ENCODE measurements at regions not wholly inside any gene's neighbourhood (a gene's known extent, or its start where the extent isn't known, plus 50 kb on each side); places are given as distances from the start of the nearest gene placed in this dataset.
"Not testable (repeated sequence)": the region's sequence is repeated elsewhere in the genome, so short reads cannot be mapped to it uniquely, and the experiment has no call there.

DNA sequence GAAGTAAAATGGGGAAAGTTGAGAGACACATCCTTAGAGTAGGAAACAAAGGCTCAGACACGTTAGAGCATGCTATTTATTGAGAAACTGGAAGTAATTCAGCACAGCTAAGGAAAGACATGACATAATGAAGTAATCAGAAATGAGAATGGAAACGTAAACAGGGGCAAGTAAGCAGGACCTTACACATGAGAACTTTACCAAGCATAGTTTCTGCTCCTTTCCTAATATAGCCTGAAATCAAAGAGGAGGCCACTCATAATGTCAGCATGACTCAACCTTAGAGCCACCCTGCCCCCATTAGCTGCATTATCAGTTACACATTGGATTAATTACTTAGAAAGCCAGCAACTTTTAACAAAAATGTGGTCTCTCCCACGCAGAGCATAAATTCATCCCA lies 558.3 kb upstream of the GRIA3 start:
- no peak for DNase-seq (ENCODE audit: low read depth in 2 of 3, low spot score in 2 of 3)

DNA sequence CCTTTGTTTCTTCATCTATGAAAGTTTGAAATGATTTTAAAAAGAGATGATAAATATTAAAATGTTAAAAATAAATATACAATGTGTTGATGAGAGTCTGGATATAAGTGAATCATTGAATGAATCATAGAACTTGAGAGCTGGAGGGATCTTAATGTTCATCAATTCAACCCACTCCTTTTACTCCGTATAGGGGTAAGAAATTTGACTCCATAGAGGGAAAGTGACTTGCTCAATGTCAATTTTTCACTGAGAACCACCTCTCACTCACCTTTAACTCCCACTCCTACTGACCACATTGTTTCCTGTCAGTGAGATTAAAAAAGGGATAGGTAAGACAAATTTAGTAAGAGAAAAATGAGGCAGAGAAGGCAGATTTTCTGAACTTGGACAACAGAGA lies 557.2 kb upstream of the GRIA3 start:
- DNase-seq (ENCODE audit: low read depth in 2 of 3, low spot score in 2 of 3): no peak

DNA sequence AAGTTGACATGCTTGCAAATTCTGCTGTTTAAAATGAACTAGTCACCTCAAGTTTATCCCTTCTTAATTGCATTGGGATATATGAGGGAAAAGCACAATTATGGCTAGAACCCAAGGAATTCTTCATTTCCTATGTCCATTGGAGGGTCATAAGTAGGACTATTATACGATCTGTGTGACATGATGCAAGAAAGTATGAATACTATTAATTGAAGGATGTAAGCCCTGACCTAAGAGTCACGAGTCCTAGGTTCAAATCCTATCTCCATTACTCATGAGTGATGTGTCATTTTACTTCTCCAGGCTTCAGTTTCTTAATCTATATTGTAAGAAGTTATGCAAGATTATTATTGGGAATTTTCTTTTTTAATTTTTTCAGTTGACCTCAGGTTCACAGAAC lies 542.9 kb upstream of the GRIA3 start:
- no peak for DNase-seq (ENCODE audit: low read depth in 2 of 3, low spot score in 2 of 3)

DNA sequence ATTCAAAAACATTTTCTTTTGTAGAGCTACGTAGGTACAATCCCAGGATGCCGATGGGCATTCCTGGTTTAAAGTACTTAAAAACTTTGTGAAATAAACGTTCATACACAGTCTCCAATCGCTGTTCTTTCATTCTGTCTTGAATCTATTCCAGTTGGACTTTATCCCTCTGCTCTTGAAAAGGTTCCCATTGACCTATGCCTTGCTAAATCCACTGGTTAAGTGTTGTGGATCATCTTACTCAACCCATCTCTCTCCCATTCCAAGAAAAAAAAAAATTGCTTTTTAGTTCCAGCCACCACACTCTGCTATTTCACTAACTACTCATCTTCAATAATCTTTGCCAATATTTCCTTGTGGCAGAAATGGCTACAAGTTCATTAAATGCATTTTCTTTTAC lies 542.3 kb upstream of the GRIA3 start:
- DNase-seq (ENCODE audit: low read depth in 2 of 3, low spot score in 2 of 3): no peak

DNA sequence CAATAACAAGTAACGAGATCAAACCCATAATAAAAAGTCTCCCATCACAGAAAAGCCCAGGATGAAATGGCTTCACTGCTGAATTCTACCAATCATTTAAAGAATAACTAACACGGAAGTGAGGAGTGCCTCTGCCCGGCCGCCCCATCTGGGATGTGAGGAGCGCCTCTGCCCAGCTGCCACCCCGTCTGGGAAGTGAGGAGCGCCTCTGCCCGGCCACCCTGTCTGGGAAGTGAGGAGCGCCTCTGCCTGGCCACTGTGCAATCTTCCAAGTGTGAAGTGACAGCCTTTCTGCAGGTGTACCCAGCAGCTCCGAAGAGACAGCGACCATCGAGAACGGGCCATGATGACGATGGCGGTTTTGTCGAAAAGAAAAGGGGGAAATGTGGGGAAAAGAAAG lies 528.8 kb upstream of the GRIA3 start:
- not testable (repeated sequence) for DNase-seq (ENCODE audit: low read depth in 2 of 3, low spot score in 2 of 3)

DNA sequence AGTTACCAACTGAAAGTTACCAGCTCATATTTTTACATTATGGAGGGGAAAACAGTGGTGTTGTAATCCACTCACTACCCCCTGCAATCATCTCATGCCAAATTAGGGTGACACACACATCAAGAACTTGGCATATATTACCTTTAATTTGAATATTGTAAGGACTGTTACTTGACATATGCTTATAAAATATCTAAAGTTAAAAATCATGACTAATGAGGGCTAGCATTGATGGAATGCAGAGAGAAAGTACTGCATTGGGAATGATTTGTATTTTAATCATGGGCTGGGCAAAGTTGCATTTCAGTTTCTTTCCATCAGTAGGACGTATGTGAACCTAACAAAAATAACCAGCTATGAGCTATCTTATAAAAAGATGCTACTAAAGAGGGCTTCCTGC lies 517.5 kb upstream of the GRIA3 start:
- DNase-seq (ENCODE audit: low read depth in 2 of 3, low spot score in 2 of 3): no peak

DNA sequence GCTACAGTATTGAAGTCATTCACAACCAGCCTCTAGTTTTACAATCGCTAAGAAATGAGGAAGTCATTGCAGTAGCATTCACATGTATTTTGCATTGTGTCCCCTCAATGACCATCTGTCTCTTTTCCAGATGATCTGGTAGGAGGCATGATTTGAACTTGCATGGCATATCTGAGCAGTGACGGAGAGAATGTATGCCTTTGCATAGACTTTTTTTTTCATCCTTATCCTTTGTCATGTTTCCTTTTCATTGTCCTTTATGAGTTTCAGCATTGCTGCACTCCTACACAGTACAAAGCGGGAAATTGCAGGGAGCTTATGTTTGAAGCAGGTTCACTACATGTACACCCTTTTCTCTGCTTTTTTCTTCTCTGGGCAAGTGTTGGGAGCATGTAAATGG lies 516.4 kb upstream of the GRIA3 start:
- DNase-seq (ENCODE audit: low read depth in 2 of 3, low spot score in 2 of 3): no peak

DNA sequence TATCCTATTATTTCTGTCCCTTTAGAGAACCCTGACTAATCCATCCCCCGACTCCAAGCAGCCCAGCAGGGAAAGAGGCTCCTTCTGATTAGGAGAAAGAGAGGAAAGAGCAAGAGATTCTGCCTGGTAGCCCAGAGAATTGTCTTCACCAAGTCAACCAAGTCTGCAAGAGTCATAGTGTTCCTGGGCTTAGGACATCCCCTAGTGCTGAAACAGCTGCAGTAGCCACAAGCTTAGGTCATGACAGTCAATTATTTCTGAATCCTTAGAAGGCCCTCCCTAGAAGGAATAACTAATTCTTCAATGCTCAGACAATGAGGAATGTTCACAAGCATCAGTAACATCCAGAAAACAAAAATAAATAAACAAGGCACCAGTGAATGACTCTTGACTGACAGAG lies 480.3 kb upstream of the GRIA3 start:
- no peak for DNase-seq (ENCODE audit: low read depth in 2 of 3, low spot score in 2 of 3)

DNA sequence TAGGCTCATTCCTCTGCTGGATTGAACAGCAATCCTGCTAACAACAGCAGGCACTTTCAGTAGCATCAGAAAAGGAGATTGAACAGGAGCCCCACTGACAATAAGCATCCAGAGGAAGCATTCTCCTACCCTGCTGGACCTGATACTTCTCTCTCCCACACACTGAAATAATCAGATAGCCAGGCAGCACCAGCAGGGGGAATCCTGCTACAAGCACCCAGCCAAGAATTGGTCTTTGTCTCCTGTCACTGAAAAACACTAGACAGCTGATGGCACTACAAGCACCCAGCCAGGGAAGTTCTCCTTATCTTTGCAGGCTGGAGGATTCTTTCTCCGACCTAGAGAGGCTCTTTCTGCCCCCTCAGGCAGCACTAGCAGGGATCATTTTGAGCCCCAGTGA lies 444.3 kb upstream of the GRIA3 start:
- no peak for DNase-seq (ENCODE audit: low read depth in 2 of 3, low spot score in 2 of 3)

DNA sequence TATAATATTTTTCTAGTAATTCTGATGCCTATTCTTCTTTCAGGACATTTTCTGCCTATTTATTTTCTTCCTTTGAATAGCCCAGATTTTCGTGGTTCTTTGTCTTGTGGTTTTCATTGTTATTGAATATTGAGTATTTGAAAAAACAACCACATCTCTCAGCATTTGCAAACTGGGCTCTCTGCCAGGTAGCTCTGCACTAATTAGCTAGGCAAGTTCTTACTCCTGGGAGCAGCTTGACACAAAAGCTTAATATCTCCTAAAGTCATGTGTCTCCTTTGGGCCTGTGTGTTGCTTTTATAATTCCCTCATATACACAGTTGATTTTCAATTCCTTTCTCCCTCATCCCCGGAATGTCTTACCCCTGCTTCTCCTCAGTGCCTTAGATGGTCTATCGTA lies 413.5 kb upstream of the GRIA3 start:
- DNase-seq (ENCODE audit: low read depth in 2 of 3, low spot score in 2 of 3): no peak

DNA sequence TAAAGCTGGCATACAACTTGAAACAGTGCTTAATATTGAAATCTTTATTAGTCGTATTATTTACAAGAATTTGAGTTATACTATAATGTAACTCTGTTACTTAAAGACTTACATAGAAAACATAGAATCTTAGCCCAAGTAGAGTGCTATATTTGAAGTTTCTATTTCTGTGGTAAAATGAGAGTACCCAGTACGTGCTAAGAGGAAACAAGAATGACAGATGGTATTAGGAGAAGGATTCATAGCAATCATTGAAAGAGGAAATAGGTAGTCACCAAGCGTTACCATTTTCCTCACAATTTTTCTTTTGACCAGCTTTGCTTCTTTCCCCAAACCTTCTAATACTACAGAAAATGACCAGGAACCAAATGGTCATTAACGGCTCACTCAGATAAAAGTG lies 412.1 kb upstream of the GRIA3 start:
- DNase-seq (ENCODE audit: low read depth in 2 of 3, low spot score in 2 of 3): no peak

DNA sequence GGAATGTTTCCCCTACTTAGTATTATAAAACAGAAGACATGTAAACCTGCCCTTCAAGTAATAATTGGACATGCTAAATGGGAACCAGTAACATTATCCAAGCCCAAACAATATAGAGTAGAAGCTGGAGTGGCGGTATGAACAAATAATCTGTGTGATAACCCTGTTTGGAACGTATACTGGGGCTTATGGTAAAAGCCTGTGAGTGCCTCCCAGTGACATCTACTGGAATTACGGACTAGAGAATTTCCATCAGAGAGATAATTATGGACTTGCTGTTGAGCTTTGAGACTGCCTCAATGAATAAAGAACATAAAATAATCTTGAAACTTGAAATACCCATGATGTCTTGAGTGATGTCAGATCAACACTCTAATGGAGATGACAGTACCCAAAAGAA lies 406.3 kb upstream of the GRIA3 start:
- DNase-seq (ENCODE audit: low read depth in 2 of 3, low spot score in 2 of 3): no peak

DNA sequence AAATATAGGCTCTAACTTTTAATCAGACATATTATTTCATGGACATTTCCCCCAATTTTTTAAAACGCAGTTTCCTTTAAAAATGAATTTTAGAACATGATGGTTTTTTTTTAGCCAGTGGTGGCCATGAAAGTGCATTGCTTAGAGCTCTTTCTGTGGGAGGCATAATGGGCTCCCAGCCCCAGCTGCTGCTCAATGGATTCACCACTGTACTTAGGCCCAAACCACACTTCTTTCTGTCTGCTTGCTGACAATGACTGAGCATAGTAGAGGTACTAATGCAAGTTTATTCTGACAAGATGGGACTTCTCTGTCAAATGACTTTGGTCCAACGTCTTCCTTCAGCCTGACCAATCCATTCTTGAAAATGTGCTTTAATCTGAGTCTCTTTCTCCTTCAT lies 400.2 kb upstream of the GRIA3 start:
- DNase-seq (ENCODE audit: low read depth in 2 of 3, low spot score in 2 of 3): no peak

DNA sequence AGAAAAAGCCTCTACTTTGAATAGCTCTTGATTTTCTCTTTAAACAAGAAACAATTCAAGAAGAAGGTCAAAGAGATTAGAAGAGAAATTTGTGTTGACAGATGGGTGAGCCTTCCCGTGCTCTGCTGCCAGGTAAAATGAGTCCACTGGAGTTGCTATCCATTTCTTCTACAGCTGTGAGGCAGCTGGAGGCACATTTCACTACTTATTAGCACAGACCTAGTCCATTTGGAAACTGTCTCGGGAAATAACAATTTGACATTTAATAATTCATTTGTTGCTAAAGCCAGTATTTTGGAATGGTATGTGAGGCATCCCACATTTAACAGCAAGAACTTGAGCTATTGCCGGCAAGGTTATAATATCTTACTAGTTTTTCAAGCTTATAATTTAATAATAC lies 396.8 kb upstream of the GRIA3 start:
- no peak for DNase-seq (ENCODE audit: low read depth in 2 of 3, low spot score in 2 of 3)

DNA sequence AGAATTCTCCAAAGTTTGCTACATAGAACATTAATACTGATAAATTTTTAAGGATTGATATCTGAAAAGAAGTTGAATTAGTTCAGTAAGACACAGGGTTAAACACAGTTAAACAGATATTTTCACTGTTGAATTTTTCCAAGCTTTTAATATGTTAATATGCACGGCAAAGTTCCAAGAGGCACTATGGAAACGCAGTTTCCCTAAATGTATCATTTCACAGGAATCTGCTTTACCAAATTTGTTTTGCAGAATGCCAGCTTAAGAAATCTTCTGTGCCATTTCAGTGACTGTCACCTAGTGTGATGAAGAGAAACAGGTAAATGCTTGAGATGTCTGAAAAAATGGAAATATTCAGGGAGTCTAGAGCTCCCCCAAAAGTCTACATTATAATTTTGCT lies 395.9 kb upstream of the GRIA3 start:
- DNase-seq (ENCODE audit: low read depth in 2 of 3, low spot score in 2 of 3): no peak

DNA sequence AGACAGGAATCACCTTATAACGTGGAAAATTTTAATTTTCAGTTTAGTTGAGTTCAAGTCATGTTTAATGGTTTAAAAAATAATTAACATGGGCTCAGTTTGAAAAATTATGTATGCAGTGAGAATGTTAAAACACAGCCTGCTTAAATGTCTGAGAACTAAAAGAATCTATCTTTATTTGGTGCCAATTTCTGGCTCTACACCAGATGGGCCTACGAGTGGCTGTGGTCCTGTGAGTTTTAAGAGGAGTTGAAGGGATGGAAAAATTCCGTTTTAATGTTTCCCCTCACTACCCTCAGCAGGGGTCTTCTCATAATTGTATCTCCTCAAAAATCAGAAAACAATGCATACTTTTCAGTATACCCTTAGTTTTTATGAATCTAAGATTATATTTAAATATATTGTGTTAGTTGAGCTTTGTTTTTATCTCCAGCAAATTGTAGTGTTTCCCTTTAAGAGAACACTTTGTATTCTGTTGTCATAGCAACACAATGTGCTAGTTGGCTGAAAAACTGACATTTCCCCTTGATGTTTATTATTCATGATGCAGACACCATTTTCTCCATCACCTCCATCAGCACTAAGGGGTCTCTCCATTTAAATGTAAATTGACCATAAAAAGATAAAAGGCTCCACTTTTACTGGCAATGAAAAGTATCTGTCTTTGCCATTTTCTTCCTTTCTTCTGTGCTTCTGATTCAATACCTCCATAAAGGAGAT lies 393.5 kb upstream of the GRIA3 start:
- DNase-seq (ENCODE audit: low read depth in 2 of 3, low spot score in 2 of 3): no peak

DNA sequence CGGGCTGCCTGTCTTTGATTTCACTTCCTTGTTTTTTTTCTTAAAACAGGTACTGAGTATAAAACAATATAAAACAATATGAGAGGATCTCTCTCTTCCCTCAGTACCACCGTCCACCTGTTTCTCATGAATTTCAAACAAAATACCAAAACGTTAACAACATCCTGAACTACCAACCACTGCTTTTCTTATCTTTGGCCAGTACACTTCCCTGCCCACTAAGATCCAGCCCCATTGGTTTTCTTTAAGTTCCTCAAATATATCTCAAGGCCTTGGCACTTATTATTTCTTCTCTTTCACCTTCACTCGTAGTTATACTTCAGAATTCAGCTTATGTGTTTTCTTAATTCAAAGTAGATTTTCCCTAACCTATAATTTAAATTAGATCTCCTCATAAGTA lies 370.2 kb upstream of the GRIA3 start:
- DNase-seq (ENCODE audit: low read depth in 2 of 3, low spot score in 2 of 3): no peak

DNA sequence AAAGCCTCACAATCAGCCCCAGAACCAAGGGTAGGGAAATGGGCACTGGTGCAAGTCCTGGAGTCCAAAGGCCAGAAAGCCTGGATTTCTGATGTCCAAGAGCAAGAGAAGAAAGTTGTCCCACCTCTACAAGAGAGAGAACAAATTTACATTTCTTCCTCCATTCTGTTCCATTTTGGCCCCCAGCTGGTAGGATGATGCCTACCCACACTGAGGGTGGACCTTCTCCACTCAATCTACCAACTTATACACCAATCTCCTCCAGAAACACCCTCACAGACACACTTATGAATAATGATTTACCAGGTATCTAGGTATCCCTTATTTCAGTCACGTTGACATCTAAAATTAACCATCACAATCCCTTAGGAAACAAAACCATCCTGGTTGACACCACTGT lies 367.8 kb upstream of the GRIA3 start:
- no peak for DNase-seq (ENCODE audit: low read depth in 2 of 3, low spot score in 2 of 3)

DNA sequence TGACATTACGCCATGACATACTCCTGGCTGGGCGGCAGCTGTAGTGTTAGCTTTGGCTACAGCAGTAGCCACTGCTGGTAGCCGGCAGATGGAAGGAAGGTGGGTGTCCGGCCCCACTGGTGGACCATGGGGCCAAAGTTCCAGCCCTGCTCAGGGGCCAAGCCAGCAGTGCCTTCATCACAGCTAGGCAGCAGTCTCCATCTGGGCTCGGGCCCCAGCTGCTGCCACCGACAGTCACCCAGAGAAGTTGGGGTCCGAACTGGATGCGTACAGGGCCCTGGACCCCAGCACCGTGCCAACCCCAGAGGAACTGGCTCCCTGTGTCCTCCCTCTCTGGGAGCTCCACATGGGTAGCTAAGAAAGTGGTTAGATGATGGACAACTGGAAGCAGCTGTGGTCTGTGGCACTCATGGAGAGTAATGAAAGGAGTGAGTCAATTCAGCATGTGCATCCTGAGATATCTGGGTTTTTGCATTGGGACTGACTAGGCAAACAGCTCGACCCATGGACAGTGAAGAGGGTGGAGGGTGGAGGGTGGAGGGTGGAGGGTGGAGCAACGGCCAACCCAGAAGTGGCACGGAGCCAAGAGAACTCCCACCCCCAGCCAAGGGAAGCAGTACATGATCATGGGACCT lies 366.6 kb upstream of the GRIA3 start:
- DNase-seq (ENCODE audit: low read depth in 2 of 3, low spot score in 2 of 3): no peak

DNA sequence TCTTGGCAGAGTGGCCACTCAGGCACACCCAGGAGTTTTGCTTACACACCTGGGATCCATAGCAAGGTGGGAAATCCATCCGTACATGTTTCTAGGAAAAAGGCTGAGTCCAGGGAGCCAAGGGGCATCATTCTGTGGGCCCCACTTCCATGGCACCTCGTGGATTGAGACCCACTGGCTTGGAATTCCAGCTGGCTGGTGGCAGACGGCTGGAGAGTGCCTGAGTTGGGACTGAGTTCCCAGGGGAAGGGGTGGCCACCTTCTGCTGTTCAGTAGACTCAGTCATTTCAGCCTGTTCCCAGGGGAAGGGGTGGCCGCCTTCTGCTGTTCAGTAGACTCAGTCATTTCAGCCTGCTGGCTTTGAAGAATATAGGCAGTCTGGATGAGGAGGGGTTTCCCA lies 366.0 kb upstream of the GRIA3 start:
- no peak for DNase-seq (ENCODE audit: low read depth in 2 of 3, low spot score in 2 of 3)

DNA sequence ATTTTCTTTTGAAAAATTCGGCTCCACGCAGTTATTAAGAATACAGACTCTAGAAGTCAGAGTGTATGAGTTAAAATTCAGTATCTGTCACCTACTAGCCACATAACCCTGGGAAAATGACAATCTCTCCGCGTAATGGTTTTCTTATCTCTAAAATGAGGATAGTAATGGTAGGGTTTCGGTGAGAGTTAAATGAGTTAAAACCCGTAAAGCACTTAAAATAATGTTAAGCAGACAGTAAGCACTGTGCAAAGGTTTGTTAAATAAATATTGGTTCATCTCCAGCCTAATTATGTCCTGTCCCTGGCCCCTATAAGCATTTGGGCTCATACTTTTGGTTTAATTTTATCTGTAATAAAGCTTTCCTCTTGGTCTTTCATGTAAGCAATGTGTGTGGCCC lies 350.8 kb upstream of the GRIA3 start:
- DNase-seq (ENCODE audit: low read depth in 2 of 3, low spot score in 2 of 3): no peak

DNA sequence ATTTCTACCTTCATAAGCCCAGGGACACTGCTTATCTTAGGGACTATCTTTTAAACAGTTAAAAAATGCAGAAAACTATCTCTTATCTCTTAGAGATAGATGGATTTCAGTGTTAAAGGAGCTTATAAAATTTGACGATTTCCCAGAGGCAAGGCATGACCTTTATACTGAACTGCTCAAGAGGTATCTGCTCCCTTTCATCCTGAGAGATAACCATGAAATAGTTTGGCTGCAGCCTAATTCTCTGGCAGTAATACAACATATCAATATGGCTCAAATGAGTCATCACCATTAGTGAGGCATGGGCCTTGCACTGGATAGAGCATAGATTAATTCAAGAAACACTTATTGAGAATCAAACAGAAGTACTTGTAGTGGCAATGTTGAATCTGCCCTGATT lies 348.2 kb upstream of the GRIA3 start:
- no peak for DNase-seq (ENCODE audit: low read depth in 2 of 3, low spot score in 2 of 3)

DNA sequence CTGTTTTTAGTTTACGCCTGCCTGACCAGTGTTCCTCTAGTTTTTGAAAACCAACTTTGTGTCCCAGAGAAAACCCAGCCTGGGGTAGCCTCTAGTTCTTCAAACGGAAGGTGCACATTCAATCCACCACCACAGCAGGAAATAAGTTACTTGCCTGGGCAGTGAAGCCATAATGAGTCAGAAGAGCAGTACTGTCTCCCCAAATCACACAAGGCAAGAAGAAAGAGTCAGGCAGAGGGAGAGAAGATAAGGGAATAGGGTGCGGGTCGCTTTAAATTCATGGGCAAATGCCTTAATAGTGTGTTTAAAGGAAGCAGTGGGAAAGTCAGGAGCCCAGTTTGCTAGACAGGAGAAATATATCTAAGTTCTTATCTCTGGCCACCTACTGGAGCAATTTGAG lies 333.8 kb upstream of the GRIA3 start:
- DNase-seq (ENCODE audit: low read depth in 2 of 3, low spot score in 2 of 3): no peak

Measured in activated CD8-positive, alpha-beta memory T cell treated with anti-CD3 and anti-CD28 coated beads for 48 hours (primary cell).